Ascending aorta (tissue), 2 donors: ENCODE measurements at regions not wholly inside any gene's neighbourhood (a gene's known extent, or its start where the extent isn't known, plus 50 kb on each side); places are given as distances from the start of the nearest gene placed in this dataset.

Experiments
- DNase-seq, 2 donors: peaks; one replicate each; pipeline ENCODE4 v3.0.0-alpha.2; 2019; ENCODE audit warnings: low spot score in 2 of 2
- H3K27ac ChIP-seq, 2 donors: fragments of 200-600 bp; sonication (generic); one replicate each; pipeline ENCODE4 v1.5.1; 2016 to 2017; ENCODE audit warnings: mild to moderate bottlenecking in 1 of 2
- H3K27me3 ChIP-seq: fragments of 200-600 bp; sonication (generic); one replicate; pipeline ENCODE4 v1.5.1; 2017
- H3K36me3 ChIP-seq, 2 donors: fragments of 200-600 bp; sonication (generic); one replicate each; pipeline ENCODE4 v1.5.1; 2016
- H3K4me1 ChIP-seq, 2 donors: fragments of 200-600 bp; sonication (generic); one replicate each; pipeline ENCODE4 v1.5.1; 2016 to 2017; ENCODE audit warnings: mild to moderate bottlenecking in 1 of 2
- H3K4me3 ChIP-seq, 2 donors: fragments of 200-600 bp; sonication (generic); one replicate each; pipeline ENCODE4 v1.5.1; 2016 to 2017; ENCODE audit warnings: mild to moderate bottlenecking in 1 of 2
- H3K9me3 ChIP-seq, 2 donors: fragments of 200-600 bp; sonication (generic); one replicate each; pipeline ENCODE4 v1.5.1; 2016
- intact Hi-C: fragments of 100-400 bp; cut with DNase I; formaldehyde crosslinking; loops from one replicate; pipeline ENCODE4 v1.15.1; 2023
- TF ChIP-seq, protein P1 (sequence below), 3 experiments: fragments of 200-600 bp in 2 of 3; fragments of 450-650 bp in 1 of 3; sonication (generic) in 2 of 3; IDR thresholded peaks; one replicate each; pipeline ENCODE4 v1.5.1; 2016 to 2019; ENCODE audit warnings: antibody characterized with exemption in 3 of 3, mild to moderate bottlenecking in 1 of 3, moderate library complexity in 1 of 3

DNA sequence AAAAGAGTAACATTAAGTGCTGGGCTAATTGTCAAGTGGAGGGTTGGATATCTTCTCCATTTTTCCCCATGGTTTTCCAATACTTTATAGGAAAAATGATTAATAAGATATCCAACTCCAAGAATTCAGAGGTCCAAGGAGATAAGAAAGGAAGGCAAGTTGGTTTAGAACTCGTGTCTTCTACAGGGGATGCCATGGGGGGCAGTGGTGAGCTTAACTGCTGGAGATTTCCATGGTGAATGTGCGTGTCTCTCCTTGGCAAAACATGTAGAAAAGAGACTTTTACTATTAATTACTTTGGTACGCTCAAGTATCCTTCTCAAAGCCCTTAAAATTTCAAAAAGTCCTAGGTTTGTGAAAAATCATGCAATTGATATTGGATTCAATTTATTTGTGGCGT lies 982.9 kb upstream of the RBFOX1 start:
- H3K27ac ChIP-seq: no peak overlapping the region
- intact Hi-C loops: no loop called here
- no peaks in the 10 kb centered on the region for H3K27me3 ChIP-seq
- no peaks in the 10 kb centered on the region for H3K9me3 ChIP-seq
- H3K36me3 ChIP-seq: no peaks in the 10 kb centered on the region
- H3K4me1 ChIP-seq: no peaks in the 10 kb centered on the region
- H3K4me3 ChIP-seq: no peak overlapping the region
- TF ChIP-seq, protein P1, sequence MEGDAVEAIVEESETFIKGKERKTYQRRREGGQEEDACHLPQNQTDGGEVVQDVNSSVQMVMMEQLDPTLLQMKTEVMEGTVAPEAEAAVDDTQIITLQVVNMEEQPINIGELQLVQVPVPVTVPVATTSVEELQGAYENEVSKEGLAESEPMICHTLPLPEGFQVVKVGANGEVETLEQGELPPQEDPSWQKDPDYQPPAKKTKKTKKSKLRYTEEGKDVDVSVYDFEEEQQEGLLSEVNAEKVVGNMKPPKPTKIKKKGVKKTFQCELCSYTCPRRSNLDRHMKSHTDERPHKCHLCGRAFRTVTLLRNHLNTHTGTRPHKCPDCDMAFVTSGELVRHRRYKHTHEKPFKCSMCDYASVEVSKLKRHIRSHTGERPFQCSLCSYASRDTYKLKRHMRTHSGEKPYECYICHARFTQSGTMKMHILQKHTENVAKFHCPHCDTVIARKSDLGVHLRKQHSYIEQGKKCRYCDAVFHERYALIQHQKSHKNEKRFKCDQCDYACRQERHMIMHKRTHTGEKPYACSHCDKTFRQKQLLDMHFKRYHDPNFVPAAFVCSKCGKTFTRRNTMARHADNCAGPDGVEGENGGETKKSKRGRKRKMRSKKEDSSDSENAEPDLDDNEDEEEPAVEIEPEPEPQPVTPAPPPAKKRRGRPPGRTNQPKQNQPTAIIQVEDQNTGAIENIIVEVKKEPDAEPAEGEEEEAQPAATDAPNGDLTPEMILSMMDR (IDR thresholded peaks at IDR 0.05): no peak
- no peak for DNase-seq

DNA sequence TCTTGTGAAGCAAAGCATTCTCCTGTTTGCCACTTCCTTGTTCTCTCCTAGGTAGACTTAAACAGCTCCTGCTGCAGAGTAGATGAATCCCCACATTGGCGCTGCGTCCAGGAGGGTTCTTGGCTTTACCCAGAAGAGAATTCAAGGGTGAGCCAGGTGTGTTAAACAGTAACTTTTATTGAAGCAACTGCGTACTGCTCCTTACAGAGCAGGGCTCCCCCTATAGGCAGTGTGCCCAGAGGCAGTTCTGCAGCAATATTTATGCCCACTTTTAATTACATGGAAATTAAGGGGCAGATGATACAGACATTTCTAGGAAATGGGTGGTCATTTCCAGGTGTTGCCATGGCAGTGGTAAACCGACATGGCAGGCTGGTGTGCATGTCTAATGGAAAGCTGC lies 987.6 kb upstream of the RBFOX1 start:
- Histone ChIP-seq H3K4me1 (no peaks in the 10 kb centered on the region), H3K36me3 (no peaks in the 10 kb centered on the region), H3K4me3 (no peak overlapping the region), H3K27me3 (no peaks in the 10 kb centered on the region), H3K9me3 (no peaks in the 10 kb centered on the region), H3K27ac (no peak overlapping the region)
- TF ChIP-seq, protein P1 (IDR thresholded peaks at IDR 0.05): no peak
- intact Hi-C loops: no loop called here
- DNase-seq: no peak

DNA sequence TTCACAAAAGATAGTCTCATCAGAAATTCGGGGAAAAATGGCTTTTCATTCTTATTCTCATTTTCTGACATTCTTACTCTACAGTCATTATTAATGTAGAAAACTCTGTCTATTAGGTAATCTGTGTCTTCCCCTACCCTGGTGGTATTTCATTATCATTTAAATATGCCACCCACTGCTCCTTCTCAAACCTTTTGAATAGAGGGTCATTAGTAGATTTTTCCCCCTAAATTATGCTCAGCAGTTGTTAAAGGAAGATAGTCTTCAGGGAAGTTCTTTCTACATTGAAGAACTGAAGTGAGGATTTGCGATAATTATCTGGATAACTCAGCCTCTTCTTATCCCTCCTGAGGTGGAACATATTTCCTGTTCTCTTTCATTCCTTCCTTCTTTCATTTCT lies 989.5 kb upstream of the RBFOX1 start:
- DNase-seq: no peak
- Histone ChIP-seq H3K4me3 (no peak overlapping the region), H3K4me1 (no peaks in the 10 kb centered on the region), H3K9me3 (no peaks in the 10 kb centered on the region), H3K27me3 (no peaks in the 10 kb centered on the region), H3K36me3 (no peaks in the 10 kb centered on the region), H3K27ac (no peak overlapping the region)
- intact Hi-C loops: no loop called here
- TF ChIP-seq, protein P1 (IDR thresholded peaks at IDR 0.05): no peak

DNA sequence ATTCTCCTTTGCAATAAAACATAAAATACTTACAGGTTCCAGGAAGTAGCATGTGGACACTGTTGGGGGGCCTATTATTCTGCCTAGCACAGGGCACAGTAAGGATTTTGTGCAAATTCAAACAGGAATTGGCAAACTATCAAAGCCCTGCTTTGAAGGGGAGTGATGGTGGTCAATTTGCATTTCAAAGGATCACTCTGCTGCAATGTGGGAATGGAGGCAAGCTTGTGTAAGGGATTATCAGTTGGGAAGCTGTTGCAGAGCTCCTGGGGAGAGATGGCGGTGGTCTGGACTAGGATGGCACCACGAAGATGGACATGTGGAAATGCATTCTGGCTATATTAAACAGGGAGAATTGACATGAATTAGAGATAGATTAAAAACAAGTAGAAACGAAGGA lies 990.7 kb upstream of the RBFOX1 start:
- TF ChIP-seq, protein P1 (IDR thresholded peaks at IDR 0.05): no peak
- no peak overlapping the region for H3K27ac ChIP-seq
- intact Hi-C loops: no loop called here

DNA sequence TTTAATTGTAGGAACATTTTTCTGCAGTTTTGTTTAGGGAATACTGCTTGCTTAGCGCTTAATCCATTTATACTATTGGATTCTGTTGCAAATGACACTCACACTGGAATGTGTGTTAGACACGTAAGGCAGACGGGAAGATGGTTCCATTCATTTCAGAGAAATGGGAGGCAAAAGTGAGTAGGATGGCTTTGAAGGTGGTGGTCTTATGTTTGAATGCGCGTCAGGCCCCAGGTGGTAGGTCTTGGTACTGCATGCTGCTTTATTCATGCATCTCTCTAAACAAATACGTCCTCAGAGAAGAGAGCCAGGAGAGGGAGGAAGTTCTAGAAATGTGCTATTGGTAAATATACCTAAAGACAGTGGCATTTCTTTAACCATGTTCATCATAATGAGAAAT lies 997.6 kb upstream of the RBFOX1 start:
- TF ChIP-seq, protein P1 (IDR thresholded peaks at IDR 0.05): no peak
- no peak for DNase-seq
- Histone ChIP-seq H3K36me3 (no peaks in the 10 kb centered on the region), H3K27me3 (no peaks in the 10 kb centered on the region), H3K27ac (no peak overlapping the region), H3K9me3 (no peaks in the 10 kb centered on the region), H3K4me1 (no peaks in the 10 kb centered on the region), H3K4me3 (no peak overlapping the region)
- intact Hi-C loops: no loop called here

More for the DNA sequence above, 990.7 kb upstream of the RBFOX1 start:
- DNase-seq: no peak
- Histone ChIP-seq H3K4me3 (no peak overlapping the region), H3K4me1 (no peaks in the 10 kb centered on the region), H3K9me3 (no peaks in the 10 kb centered on the region), H3K27me3 (no peaks in the 10 kb centered on the region), H3K36me3 (no peaks in the 10 kb centered on the region)

DNA sequence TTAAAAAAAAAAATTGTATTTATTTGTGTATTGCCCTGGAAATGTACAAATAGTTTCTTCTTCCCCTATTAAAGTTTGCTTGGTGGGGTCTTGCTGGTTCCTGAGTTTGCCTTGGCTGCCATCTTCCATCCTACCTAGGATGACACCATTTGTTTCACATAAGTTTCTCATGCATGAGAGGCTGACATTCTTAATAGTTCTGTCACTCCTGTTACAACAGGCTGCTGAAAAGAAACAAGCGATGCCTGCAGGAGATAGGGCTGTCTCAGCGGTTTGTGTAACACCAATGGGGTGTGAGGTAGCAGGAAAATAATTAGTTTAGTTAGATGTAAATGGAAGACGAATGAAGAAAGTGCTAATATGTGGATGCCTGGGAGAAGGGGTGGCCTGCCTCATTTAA lies 1000.9 kb upstream of the RBFOX1 start:
- no peak overlapping the region for H3K4me3 ChIP-seq
- intact Hi-C loops: no loop called here
- no peak for DNase-seq
- no peaks in the 10 kb centered on the region for H3K27me3 ChIP-seq
- H3K9me3 ChIP-seq: no peaks in the 10 kb centered on the region
- no peaks in the 10 kb centered on the region for H3K36me3 ChIP-seq
- TF ChIP-seq, protein P1 (IDR thresholded peaks at IDR 0.05): no peak
- no peak overlapping the region for H3K27ac ChIP-seq
- H3K4me1 ChIP-seq: no peaks in the 10 kb centered on the region
